ENCODE measurements at regions not wholly inside any gene's neighbourhood (a gene's known extent, or its start where the extent isn't known, plus 50 kb on each side); places are given as distances from the start of the nearest gene placed in this dataset.
"Not testable (repeated sequence)": the region's sequence is repeated elsewhere in the genome, so short reads cannot be mapped to it uniquely, and the experiment has no call there.

GRCh38 chr5:67814569-67815311 lies 400.8 kb upstream of the PIK3R1 start:
- DNase-seq (ENCODE audit: low read depth in 2 of 2), result no peak

GRCh38 chr5:67813877-67814539 lies 401.5 kb upstream of the PIK3R1 start:
- DNase-seq (ENCODE audit: low read depth in 2 of 2), result no peak

- no peak for DNase-seq (ENCODE audit: low read depth in 2 of 2)
Measured at GRCh38 chr5:67809589-67809988, 406.0 kb upstream of the PIK3R1 start.

- no peak for DNase-seq (ENCODE audit: low read depth in 2 of 2)
Measured at GRCh38 chr5:67808340-67808739, 407.2 kb upstream of the PIK3R1 start.

GRCh38 chr5:67807439-67807888 lies 408.1 kb upstream of the PIK3R1 start:
- no peak for DNase-seq (ENCODE audit: low read depth in 2 of 2)

DNA sequence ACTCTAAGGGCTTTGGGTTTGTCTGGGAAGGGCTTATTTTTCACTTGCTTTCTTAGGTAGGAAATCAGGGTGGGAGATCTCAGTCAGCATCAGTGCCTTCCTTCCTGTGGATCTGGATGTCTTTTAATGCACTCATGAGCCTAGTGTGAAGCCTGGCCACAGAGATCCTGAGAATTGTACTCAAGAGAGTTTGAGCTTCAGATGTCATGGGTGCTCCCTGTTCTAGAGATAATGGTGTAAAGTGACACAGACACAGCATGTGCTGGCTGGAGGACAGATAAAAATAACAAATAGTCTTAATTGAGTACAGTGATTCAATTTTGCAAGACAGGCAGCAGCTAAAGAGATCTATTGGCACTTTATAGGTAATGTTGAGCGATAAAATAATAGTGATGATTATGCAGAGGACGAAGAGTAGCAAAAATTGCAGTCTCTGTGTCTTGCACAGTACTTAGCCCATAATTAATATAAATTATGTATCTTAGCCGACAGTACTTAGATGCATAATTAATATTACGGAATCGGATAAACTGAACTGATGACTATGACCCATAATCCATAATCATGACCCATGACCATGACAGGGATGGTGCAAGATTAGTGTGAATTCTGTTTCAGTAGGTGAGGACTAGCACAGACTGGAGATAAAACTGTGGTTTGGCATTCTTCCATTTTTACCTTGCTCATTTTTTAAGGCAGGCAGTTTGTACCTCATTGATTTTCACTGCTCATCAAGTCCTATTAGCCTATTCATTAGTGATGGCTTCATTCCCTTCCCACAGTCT lies 408.7 kb upstream of the PIK3R1 start:
- DNase-seq (ENCODE audit: low read depth in 2 of 2), result no peak

DNA sequence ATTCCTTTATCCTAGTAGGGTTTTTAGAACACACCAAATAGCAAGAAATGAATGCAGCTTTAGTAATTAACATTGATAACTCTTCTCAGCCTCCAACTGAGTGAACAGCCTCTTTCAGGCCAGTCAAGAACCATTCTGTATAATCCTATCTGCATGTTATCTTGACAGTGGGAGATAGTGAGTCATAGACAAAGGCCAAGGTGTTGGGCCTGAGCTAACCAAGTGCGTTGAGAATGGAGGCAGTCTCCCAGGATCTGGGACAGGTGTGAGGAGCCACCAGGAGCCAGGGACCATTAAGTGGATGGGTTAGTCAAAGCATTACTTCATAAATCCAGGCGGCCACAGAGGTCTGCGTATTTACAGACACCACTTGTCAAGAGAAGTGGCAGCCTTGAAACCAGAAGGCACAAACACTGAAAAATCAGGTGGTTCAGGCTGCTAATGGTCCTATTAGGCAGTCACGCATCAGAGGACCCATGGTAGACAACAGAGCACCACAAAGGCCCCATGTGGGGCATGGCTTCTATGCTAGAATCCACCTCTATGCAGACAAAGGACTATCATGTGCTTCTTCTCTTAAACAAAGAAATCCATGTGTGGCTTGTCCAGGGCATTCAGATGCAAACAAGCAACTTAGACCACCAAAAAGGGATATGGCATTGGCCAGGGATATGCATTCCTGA lies 409.7 kb upstream of the PIK3R1 start:
- no peak for DNase-seq (ENCODE audit: low read depth in 2 of 2)

DNA sequence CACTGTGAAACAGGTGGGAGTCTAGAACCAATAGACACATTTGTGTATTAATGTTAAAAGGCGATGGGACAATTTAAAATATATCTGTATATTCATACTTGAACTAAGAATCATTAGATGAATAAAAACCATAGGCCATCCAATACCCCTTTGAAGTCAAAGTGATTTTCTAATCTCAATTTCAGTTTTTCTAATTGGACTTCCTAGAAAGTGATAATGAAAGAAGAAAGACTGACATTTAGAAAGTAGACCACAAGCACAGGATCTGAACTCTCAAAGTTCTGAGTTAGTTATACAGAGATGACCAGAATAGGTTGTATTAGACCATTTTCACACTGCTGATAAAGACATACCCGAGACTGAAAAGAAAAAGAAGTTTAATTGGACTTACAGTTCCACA lies 412.8 kb upstream of the PIK3R1 start:
- no peak for DNase-seq (ENCODE audit: low read depth in 2 of 2)

- no peak for DNase-seq (ENCODE audit: low read depth in 2 of 2)
Measured at GRCh38 chr5:67799732-67800234, 415.8 kb upstream of the PIK3R1 start.

- not testable (repeated sequence) for DNase-seq (ENCODE audit: low read depth in 2 of 2)
Measured at GRCh38 chr5:67798470-67798869, 417.1 kb upstream of the PIK3R1 start.

DNA sequence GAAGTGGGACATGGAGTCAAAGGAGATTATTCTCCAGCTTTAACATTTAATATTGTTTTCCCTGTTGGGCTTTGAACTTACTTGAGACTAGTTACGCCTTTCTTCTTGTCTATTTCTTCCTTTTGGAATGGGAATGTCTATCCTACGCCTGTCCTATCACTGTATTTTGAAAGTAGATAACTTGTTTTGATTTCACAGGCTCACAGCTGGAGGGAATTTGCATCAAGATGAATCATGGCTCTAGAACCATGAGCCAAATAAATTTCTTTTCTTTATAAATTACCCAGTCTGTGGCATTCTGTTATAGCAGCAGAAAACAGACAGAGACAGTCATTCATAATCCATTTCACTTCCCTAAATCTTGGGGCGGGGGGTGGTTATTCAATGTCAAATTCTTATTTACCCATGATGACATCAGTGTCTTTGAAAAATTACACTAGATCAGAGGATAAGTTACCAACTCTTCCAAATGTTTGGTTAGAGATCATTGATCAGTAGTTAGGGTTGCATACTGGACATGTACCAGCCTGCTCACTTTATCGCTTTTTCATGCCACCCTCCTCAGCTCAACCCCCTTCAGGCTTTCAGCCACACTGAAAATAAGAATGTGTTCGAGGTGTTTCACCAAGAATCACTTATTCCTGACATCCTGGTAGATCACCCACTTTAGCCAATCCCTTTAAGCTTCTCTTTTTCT lies 419.6 kb upstream of the PIK3R1 start:
- no peak for DNase-seq (ENCODE audit: low read depth in 2 of 2)

- no peak for DNase-seq (ENCODE audit: low read depth in 2 of 2)
Measured at GRCh38 chr5:67793966-67794365, 421.6 kb upstream of the PIK3R1 start.

GRCh38 chr5:67793418-67793817 lies 422.1 kb upstream of the PIK3R1 start:
- DNase-seq (ENCODE audit: low read depth in 2 of 2), result no peak

GRCh38 chr5:67792891-67793290 lies 422.7 kb upstream of the PIK3R1 start:
- DNase-seq (ENCODE audit: low read depth in 2 of 2), result no peak

GRCh38 chr5:67790390-67790789 lies 425.2 kb upstream of the PIK3R1 start:
- DNase-seq (ENCODE audit: low read depth in 2 of 2), result no peak

GRCh38 chr5:67779893-67780623 lies 435.5 kb upstream of the PIK3R1 start:
- DNase-seq (ENCODE audit: low read depth in 2 of 2), result not testable (repeated sequence)

- DNase-seq (ENCODE audit: low read depth in 2 of 2), result no peak
Measured at GRCh38 chr5:67774786-67775185, 440.8 kb upstream of the PIK3R1 start.

- DNase-seq (ENCODE audit: low read depth in 2 of 2), result no peak
Measured at GRCh38 chr5:67774267-67774552, 441.3 kb upstream of the PIK3R1 start.

GRCh38 chr5:67773411-67774266 lies 441.9 kb upstream of the PIK3R1 start:
- no peak for DNase-seq (ENCODE audit: low read depth in 2 of 2)

GRCh38 chr5:67771791-67772190 lies 443.8 kb upstream of the PIK3R1 start:
- DNase-seq (ENCODE audit: low read depth in 2 of 2), result no peak
